ENCODE measurements at regions not wholly inside any gene's neighbourhood (a gene's known extent, or its start where the extent isn't known, plus 50 kb on each side); places are given as distances from the start of the nearest gene placed in this dataset.
"Not testable (repeated sequence)": the region's sequence is repeated elsewhere in the genome, so short reads cannot be mapped to it uniquely, and the experiment has no call there.

GRCh38 chr3:160098261-160098908 is 109.8 kb downstream of the IL12A start:
- no peak for DNase-seq

GRCh38 chr3:160098926-160099626 is 110.4 kb downstream of the IL12A start:
- no peak for DNase-seq

- DNase-seq = no peak
Observed at GRCh38 chr3:160099834-160100233, 111.2 kb downstream of the IL12A start.

GRCh38 chr3:160100610-160101009 is 112.0 kb downstream of the IL12A start:
- no peak for DNase-seq

- DNase-seq = not testable (repeated sequence)
Observed at GRCh38 chr3:160102001-160102400, 113.4 kb downstream of the IL12A start.

- DNase-seq = no peak
Observed at GRCh38 chr3:160103397-160103796, 114.8 kb downstream of the IL12A start.

- no peak for DNase-seq
Observed at GRCh38 chr3:160105907-160106584, 117.4 kb downstream of the IL12A start.

- DNase-seq = no peak
Observed at GRCh38 chr3:160106905-160107861, 118.0 kb upstream of the C3orf80 start.

- no peak for DNase-seq
Observed at GRCh38 chr3:160108362-160108761, 116.9 kb upstream of the C3orf80 start.

- DNase-seq = no peak
Observed at GRCh38 chr3:160112481-160112880, 112.7 kb upstream of the C3orf80 start.

GRCh38 chr3:160112996-160113395 is 112.2 kb upstream of the C3orf80 start:
- DNase-seq = no peak

GRCh38 chr3:160114355-160114995 is 110.7 kb upstream of the C3orf80 start:
- DNase-seq = no peak

GRCh38 chr3:160115387-160115786 is 109.8 kb upstream of the C3orf80 start:
- no peak for DNase-seq

- no peak for DNase-seq
Observed at GRCh38 chr3:160124224-160124623, 101.0 kb upstream of the C3orf80 start.

- no peak for DNase-seq
Observed at GRCh38 chr3:160125258-160125657, 100.0 kb upstream of the C3orf80 start.

GRCh38 chr3:160126051-160126450 is 99.2 kb upstream of the C3orf80 start:
- no peak for DNase-seq

GRCh38 chr3:160126761-160127160 is 98.5 kb upstream of the C3orf80 start:
- DNase-seq = no peak

- DNase-seq = no peak
Observed at GRCh38 chr3:160127308-160127707, 97.9 kb upstream of the C3orf80 start.

- no peak for DNase-seq
Observed at GRCh38 chr3:160128056-160128455, 97.2 kb upstream of the C3orf80 start.

GRCh38 chr3:160129459-160130061 is 95.7 kb upstream of the C3orf80 start:
- no peak for DNase-seq

- DNase-seq = no peak
Observed at GRCh38 chr3:160130071-160130470, 95.2 kb upstream of the C3orf80 start.

- no peak for DNase-seq
Observed at GRCh38 chr3:160130950-160131349, 94.3 kb upstream of the C3orf80 start.
